Tibial artery (tissue), 4 donors: ENCODE measurements at regions not wholly inside any gene's neighbourhood (a gene's known extent, or its start where the extent isn't known, plus 50 kb on each side); places are given as distances from the start of the nearest gene placed in this dataset.

ENCODE experiments used
- DNase-seq, 2 donors: peaks; one replicate each; pipeline ENCODE4 v3.0.0-alpha.2; 2019
- H3K27ac ChIP-seq, 2 donors: fragments of 200-600 bp; sonication (generic) in 1 of 2; 1 replicate in 1 of 2; 2 replicates in 1 of 2; pipeline ENCODE4 v1.5.1; 2018 to 2019; ENCODE audit warnings: mild to moderate bottlenecking in 1 of 2
- H3K27me3 ChIP-seq, 2 donors: fragments of 200-600 bp; sonication (generic) in 1 of 2; one replicate each; pipeline versions ENCODE4 v1.5.1 to v1.6.0; 2016 to 2019
- H3K36me3 ChIP-seq, 3 donors: fragments of 200-600 bp; sonication (generic) in 2 of 3; one replicate each; pipeline ENCODE4 v1.5.1; 2016 to 2019; ENCODE audit warnings: mild to moderate bottlenecking in 2 of 3
- H3K4me1 ChIP-seq, 4 donors: fragments of 200-600 bp; sonication (generic) in 2 of 4; 1 replicate in 3 of 4; 2 replicates in 1 of 4; pipeline ENCODE4 v1.5.1; 2016 to 2019
- H3K4me3 ChIP-seq, 2 donors: fragments of 200-600 bp; sonication (generic) in 1 of 2; 1 replicate in 1 of 2; 2 replicates in 1 of 2; pipeline ENCODE4 v1.5.1; 2018 to 2019; ENCODE audit warnings: mild to moderate bottlenecking in 2 of 2
- H3K9me3 ChIP-seq, 3 donors: fragments of 200-600 bp; sonication (generic) in 1 of 3; one replicate each; pipeline ENCODE4 v1.5.1; 2016 to 2019
- intact Hi-C: fragments of 100-400 bp; cut with DNase I; formaldehyde crosslinking; loops from one replicate; pipeline ENCODE4 v1.15.0; 2023; ENCODE audit warnings: low total_unique reads
- TF ChIP-seq, protein P1 (sequence below), 2 experiments: fragments of 200-600 bp in 1 of 2; fragments of 450-650 bp in 1 of 2; IDR thresholded peaks; one replicate each; pipeline ENCODE4 v1.5.1; 2017 to 2019; ENCODE audit warnings: antibody characterized with exemption in 2 of 2, mild to moderate bottlenecking in 1 of 2, moderate library complexity in 1 of 2

DNA sequence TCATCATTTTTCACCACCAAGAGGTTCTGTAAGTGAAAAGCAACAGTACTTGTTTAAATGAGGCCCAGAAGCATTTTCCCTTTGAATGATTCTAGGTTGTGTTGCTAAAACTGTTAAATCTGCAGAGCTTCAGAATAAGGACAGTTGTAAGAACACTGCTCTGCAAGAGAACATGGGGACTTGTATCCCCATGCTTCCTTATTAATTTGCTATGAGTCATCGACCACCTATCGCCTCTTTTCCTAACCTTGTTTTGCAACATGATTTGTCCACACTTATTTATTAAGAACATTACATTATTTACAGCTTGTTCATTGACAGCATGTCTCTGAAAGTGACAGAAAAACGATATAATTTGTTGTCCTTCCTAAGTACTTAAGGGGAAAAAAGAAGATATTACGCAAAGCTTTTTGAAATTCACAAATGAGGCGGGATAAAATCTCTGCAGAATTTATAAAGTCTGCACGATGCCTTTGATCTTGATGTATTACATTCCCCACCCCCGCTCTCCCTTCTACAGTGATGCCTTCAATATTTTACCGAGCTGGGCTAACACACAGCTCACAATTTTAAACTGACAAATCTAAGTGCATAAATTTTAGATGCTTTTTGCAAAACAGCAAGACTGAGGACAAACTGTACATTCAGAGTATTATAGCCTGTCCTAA, 220.0 kb upstream of the SPTLC3 start:
- DNase-seq: no peak
- H3K27ac ChIP-seq: no peak overlapping the region
- H3K36me3 ChIP-seq: no peaks in the 10 kb centered on the region
- intact Hi-C loops: no loop called here
- TF ChIP-seq, protein P1, sequence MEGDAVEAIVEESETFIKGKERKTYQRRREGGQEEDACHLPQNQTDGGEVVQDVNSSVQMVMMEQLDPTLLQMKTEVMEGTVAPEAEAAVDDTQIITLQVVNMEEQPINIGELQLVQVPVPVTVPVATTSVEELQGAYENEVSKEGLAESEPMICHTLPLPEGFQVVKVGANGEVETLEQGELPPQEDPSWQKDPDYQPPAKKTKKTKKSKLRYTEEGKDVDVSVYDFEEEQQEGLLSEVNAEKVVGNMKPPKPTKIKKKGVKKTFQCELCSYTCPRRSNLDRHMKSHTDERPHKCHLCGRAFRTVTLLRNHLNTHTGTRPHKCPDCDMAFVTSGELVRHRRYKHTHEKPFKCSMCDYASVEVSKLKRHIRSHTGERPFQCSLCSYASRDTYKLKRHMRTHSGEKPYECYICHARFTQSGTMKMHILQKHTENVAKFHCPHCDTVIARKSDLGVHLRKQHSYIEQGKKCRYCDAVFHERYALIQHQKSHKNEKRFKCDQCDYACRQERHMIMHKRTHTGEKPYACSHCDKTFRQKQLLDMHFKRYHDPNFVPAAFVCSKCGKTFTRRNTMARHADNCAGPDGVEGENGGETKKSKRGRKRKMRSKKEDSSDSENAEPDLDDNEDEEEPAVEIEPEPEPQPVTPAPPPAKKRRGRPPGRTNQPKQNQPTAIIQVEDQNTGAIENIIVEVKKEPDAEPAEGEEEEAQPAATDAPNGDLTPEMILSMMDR (IDR thresholded peaks at IDR 0.05): no peak
- no peaks in the 10 kb centered on the region for H3K4me1 ChIP-seq
- no peak overlapping the region for H3K4me3 ChIP-seq
- no peaks in the 10 kb centered on the region for H3K9me3 ChIP-seq
- H3K27me3 ChIP-seq: no peaks in the 10 kb centered on the region

- DNase-seq: no peak
- Histone ChIP-seq H3K4me1 (no peaks in the 10 kb centered on the region), H3K36me3 (no peaks in the 10 kb centered on the region), H3K27ac (no peak overlapping the region), H3K4me3 (no peak overlapping the region), H3K9me3 (no peaks in the 10 kb centered on the region), H3K27me3 (no peaks in the 10 kb centered on the region)
- intact Hi-C loops: no loop called here
- TF ChIP-seq, protein P1 (IDR thresholded peaks at IDR 0.05): no peak
These were observed 217.9 kb upstream of the SPTLC3 start for GRCh38 chr20:12790859-12791258.

GRCh38 chr20:12798286-12798685, 210.5 kb upstream of the SPTLC3 start:
- no peaks in the 10 kb centered on the region for H3K9me3 ChIP-seq
- intact Hi-C loops: no loop called here

DNA sequence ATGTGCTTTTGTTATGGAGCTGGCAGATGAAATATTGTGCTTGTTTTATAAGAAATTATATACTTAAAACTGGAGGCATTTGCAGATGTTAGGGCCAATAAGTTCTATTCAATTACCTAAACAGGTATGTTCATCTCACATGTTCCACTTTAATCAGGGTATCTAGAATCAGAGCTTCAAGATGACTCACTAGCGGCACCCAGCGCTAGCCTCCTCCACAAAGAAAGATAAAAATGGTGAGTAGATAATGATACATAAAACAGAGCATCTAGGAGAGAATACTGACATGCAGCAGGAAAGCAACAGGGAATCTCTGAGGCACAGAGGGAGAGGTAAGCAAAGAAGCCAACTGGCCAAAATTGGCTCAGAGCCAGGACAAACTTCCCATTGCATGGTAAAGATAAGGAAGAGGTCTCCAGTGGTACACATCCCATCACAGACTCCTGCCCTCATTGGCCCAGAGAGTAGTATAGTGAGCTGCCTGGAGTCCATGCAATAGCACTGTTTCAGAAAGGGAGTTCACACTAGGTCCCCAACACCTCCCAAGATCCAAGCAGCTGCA, 200.7 kb upstream of the SPTLC3 start:
- intact Hi-C loops: no loop called here
- Histone ChIP-seq H3K27me3 (no peaks in the 10 kb centered on the region), H3K9me3 (no peaks in the 10 kb centered on the region), H3K27ac (no peak overlapping the region), H3K4me3 (no peak overlapping the region), H3K36me3 (no peaks in the 10 kb centered on the region), H3K4me1 (no peaks in the 10 kb centered on the region)
- DNase-seq: no peak
- TF ChIP-seq, protein P1 (IDR thresholded peaks at IDR 0.05): no peak

More at GRCh38 chr20:12798286-12798685, 210.5 kb upstream of the SPTLC3 start:
- Histone ChIP-seq H3K4me1 (no peaks in the 10 kb centered on the region), H3K27me3 (no peaks in the 10 kb centered on the region), H3K36me3 (no peaks in the 10 kb centered on the region), H3K27ac (no peak overlapping the region), H3K4me3 (no peak overlapping the region)
- TF ChIP-seq, protein P1 (IDR thresholded peaks at IDR 0.05): no peak
- no peak for DNase-seq

- no peak for DNase-seq
- Histone ChIP-seq H3K27ac (no peak overlapping the region), H3K9me3 (no peaks in the 10 kb centered on the region), H3K4me3 (no peak overlapping the region), H3K36me3 (no peaks in the 10 kb centered on the region), H3K27me3 (no peaks in the 10 kb centered on the region), H3K4me1 (no peaks in the 10 kb centered on the region)
- TF ChIP-seq, protein P1 (IDR thresholded peaks at IDR 0.05): no peak
- intact Hi-C loops: no loop called here
These were observed 193.5 kb upstream of the SPTLC3 start for GRCh38 chr20:12815231-12815768.
